Hindlimb muscle (tissue), 1 donor: ENCODE measurements at regions not wholly inside any gene's neighbourhood (a gene's known extent, or its start where the extent isn't known, plus 50 kb on each side); places are given as distances from the start of the nearest gene placed in this dataset.
"Not testable (repeated sequence)": the region's sequence is repeated elsewhere in the genome, so short reads cannot be mapped to it uniquely, and the experiment has no call there.

Experiments
- DNase-seq: peaks from one replicate; pipeline ENCODE4 v3.0.0-alpha.2; 2013

GRCh38 chr14:106698620-106699267 is 1172.4 kb downstream of the TMEM121 start:
- not testable (repeated sequence) for DNase-seq

GRCh38 chr14:106703651-106704050 is 1177.3 kb downstream of the TMEM121 start:
- DNase-seq = not testable (repeated sequence)

DNA sequence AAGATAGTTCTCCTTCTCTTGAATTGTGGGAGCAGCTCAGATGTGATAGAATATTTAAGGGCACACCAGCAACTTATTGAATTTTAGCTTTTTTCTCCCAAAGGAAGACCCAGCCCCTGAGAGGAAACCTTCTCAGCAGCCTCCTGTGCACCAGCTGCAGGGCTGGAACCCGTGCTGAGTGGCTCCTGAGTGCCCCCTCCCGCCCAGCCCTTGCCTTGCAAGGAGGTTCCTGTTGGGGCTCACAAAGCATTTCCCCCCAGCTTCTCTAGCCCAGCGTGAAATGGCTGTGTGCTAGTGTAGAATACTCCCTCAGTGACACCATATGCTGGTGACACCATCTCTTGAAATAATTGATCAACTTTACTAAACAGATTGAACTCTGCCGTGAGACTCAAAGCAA is 1180.1 kb downstream of the TMEM121 start:
- DNase-seq = not testable (repeated sequence)

- DNase-seq = not testable (repeated sequence)
Observed at GRCh38 chr14:106710187-106710586, 1183.8 kb downstream of the TMEM121 start.

GRCh38 chr14:106712513-106712912 is 1186.1 kb downstream of the TMEM121 start:
- DNase-seq = not testable (repeated sequence)

DNA sequence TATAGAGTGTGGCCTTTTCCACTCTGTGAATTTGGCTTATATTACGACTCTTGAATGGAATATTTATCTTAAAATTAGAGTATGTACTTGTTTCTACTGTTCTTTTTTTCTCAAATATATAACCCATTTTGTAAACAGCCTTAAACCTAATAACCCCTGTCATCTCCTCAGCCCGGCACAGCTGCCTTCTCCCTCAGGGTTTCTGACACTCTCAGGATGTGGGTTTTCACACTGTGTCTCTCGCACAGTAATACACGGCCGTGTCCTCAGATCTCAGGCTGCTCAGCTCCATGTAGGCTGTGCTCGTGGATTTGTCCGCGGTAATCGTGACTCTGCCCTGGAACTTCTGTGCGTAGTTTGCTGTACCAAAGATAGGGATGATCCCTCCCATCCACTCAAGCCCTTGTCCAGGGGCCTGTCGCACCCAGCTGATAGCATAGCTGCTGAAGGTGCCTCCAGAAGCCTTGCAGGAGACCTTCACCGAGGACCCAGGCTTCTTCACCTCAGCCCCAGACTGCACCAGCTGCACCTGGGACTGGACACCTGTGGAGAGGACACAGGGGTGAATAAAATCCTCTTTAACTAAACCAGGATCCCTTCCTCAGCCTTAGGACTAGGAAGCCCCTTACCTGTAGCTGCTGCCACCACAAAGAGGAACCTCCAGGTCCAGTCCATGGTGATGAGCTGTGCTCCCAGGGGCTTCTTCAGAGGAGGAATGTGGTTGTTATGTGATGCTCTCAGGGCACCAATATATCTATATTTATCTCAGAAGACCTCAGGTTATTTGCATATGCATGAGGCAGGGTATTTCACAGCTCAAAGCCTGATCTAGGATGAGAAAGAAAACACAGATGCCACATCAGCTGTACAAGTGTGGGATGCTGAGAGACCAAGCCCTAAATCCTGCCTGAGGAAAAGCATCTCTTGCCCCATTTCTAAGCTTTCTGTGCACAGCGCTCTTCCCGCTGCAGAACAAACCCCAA is 1188.4 kb downstream of the TMEM121 start:
- DNase-seq = not testable (repeated sequence)

- not testable (repeated sequence) for DNase-seq
Observed at GRCh38 chr14:106717544-106717943, 1191.2 kb downstream of the TMEM121 start.

- not testable (repeated sequence) for DNase-seq
Observed at GRCh38 chr14:106719880-106720279, 1193.5 kb downstream of the TMEM121 start.

- not testable (repeated sequence) for DNase-seq
Observed at GRCh38 chr14:106721926-106722325, 1195.5 kb downstream of the TMEM121 start.

DNA sequence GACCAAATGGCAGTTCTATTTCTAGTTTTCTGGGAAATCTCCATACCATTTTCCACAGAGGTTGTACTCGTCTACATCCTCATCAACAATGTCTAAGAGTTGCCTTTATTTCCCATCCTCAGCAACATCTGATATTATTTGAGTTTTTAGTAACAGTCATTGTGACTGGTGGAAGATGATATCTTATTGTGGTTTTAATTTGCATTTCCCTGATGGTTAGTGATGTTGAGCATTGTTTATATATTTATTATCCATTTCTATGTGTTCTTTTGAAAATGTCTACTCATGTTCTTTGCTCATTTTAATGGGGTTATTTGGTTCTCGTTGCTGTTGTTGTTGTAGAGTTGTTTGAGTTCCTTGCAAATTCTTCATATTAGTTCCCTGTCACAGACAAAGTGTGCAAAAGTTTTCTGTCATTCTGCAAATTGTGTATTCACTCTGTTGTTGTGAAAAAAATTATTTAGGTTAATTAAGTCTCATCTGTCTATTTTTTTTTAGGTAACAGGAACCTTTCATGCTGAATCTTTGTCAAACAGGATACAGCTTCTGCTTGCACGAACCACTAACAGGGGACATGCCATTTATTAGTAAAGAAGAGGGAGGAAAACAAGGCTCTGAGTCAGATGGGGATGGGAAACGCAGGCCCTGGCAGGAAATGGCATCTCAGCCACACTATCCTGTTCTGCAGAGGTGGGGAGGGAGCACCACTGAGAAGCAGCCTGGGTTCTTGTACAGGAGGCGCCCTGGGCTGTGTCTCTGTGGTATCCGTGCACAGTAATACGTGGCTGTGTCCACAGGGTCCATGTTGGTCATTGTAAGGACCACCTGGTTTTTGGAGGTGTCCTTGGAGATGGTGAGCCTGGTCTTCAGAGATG is 1196.7 kb downstream of the TMEM121 start:
- not testable (repeated sequence) for DNase-seq

GRCh38 chr14:106727962-106728361 is 1201.6 kb downstream of the TMEM121 start:
- DNase-seq = not testable (repeated sequence)

DNA sequence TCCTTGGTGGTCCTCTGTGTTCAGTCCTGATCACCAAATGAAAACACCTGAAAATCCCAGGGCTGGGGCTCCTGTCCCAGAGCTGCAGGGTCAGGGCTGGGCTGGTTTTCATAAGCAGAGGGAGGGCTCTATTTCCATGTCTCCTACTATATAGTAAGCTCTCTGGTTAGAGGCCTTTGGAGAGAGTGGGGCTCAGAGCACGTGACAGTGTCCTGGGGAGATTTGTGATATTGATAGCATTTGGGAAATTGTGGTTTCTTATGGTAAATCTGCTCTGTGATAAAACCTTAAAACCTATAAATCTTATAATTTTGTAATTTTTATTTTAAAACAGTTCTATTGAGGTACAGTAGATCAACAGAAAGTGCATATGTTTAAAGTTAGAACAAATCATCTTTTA is 1202.2 kb downstream of the TMEM121 start:
- DNase-seq = no peak

- DNase-seq = no peak
Observed at GRCh38 chr14:106729551-106729950, 1203.2 kb downstream of the TMEM121 start.

GRCh38 chr14:106733771-106734170 is 1207.4 kb downstream of the TMEM121 start:
- DNase-seq = no peak

GRCh38 chr14:106737021-106737420 is 1210.6 kb downstream of the TMEM121 start:
- DNase-seq = no peak

- no peak for DNase-seq
Observed at GRCh38 chr14:106738075-106738474, 1211.7 kb downstream of the TMEM121 start.

- not testable (repeated sequence) for DNase-seq
Observed at GRCh38 chr14:106738598-106739258, 1212.3 kb downstream of the TMEM121 start.

DNA sequence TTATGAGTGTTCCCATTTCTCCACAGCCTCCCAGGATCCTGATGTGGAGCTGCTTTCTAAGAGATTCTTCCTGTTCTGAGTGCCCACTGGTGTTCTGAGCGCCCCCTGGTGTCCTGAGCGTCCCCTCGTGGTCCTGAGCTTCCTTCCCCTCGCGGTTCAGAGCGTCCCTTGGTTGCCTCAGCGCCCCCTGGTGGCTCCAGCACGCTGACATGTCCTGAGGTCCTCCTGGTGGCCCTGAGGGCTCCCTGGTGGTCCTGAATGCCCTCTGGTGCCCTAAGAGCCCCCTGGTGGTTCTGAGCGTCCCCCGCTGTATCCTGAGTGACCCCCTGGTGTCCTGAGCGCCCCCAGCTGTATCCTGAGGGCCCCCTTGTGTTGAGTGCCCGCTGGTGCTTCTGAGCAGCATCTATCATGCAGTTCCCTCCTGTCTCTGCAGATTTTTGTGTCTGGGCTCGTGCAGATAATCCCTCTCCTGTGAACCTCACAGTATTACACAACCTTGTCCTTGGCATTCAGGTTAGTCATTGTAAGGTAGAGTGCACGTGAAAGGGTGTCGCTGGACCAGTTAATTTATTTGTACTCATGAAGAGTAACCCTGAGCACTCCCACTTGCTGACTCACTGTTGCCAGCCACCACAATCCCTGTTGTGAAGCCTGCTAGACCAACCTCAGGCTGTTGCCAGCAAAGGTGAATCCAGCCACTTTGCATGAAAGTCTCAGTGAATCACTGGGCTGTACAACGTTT is 1214.9 kb downstream of the TMEM121 start:
- DNase-seq = not testable (repeated sequence)

- DNase-seq = not testable (repeated sequence)
Observed at GRCh38 chr14:106745016-106745767, 1218.8 kb downstream of the TMEM121 start.

- not testable (repeated sequence) for DNase-seq
Observed at GRCh38 chr14:106750089-106750488, 1223.7 kb downstream of the TMEM121 start.
